Neuronal stem cell (in vitro differentiated cells): ENCODE measurements at regions not wholly inside any gene's neighbourhood (a gene's known extent, or its start where the extent isn't known, plus 50 kb on each side); places are given as distances from the start of the nearest gene placed in this dataset.

Experiments
- DNase-seq: peaks from one replicate; pipeline ENCODE4 v3.0.0-alpha.2; 2013; ENCODE audit warnings: low spot score
- H2AFZ ChIP-seq: one replicate; pipeline ENCODE4 v1.6.1; 2013; ENCODE audit warnings: mild to moderate bottlenecking, low read length, inconsistent platforms
- H2AK5ac ChIP-seq: 2 replicates; pipeline ENCODE4 v1.6.1; 2013; ENCODE audit warnings: low read depth, mild to moderate bottlenecking, inconsistent platforms, low read length, moderate library complexity, mixed read lengths
- H2BK120ac ChIP-seq: 2 replicates; pipeline ENCODE4 v1.6.1; 2013; ENCODE audit warnings: low read depth, mild to moderate bottlenecking, inconsistent platforms, low read length, moderate library complexity, mixed read lengths
- H2BK12ac ChIP-seq: one replicate; pipeline ENCODE4 v1.6.1; 2013; ENCODE audit warnings: low read length, inconsistent platforms
- H2BK15ac ChIP-seq: 2 replicates; pipeline ENCODE4 v1.6.1; 2013; ENCODE audit warnings: mild to moderate bottlenecking, low read length, inconsistent platforms, mixed read lengths
- H2BK5ac ChIP-seq: one replicate; pipeline ENCODE4 v1.6.1; 2013; ENCODE audit warnings: inconsistent platforms, mild to moderate bottlenecking, low read length, moderate library complexity
- H3K14ac ChIP-seq: one replicate; pipeline ENCODE4 v1.6.1; 2013; ENCODE audit warnings: low read length, inconsistent platforms
- H3K18ac ChIP-seq: 2 replicates; pipeline ENCODE4 v1.6.1; 2013; ENCODE audit warnings: low read length, inconsistent platforms
- H3K23ac ChIP-seq: 2 replicates; pipeline ENCODE4 v1.6.1; 2013; ENCODE audit warnings: low read depth, mild to moderate bottlenecking, mixed read lengths, low read length, inconsistent platforms; ENCODE audit not compliant: poor library complexity
- H3K27ac ChIP-seq: replicated peaks from 3 replicates; pipeline ENCODE4 v1.5.1; 2013; ENCODE audit warnings: low read length, inconsistent platforms
- H3K27me3 ChIP-seq, 3 experiments: 2 replicates each; pipeline ENCODE4 v1.6.1; 2013; ENCODE audit warnings: low read length in 3 of 3, mild to moderate bottlenecking in 2 of 3, inconsistent platforms in 1 of 3, low read depth in 1 of 3, mixed read lengths in 1 of 3, moderate library complexity in 1 of 3; ENCODE audit not compliant: control insufficient read depth in 3 of 3, insufficient read depth in 3 of 3
- H3K36me3 ChIP-seq, 2 donors: replicated peaks in 1 of 2; 2 replicates each; pipeline ENCODE4 v1.6.1; 2013; ENCODE audit warnings: low read length in 2 of 2; ENCODE audit not compliant: control insufficient read depth in 2 of 2, insufficient read depth in 2 of 2
- H3K4ac ChIP-seq: 2 replicates; pipeline ENCODE4 v1.6.1; 2013; ENCODE audit warnings: inconsistent platforms, mild to moderate bottlenecking, low read length, moderate library complexity
- H3K4me1 ChIP-seq, 2 donors: 1 replicate in 1 of 2; 2 replicates in 1 of 2; pipeline ENCODE4 v1.6.1; 2013; ENCODE audit warnings: low read length in 2 of 2, low read depth in 1 of 2; ENCODE audit not compliant: control insufficient read depth in 2 of 2, insufficient read depth in 1 of 2
- H3K4me2 ChIP-seq: one replicate; pipeline ENCODE4 v1.6.1; 2013; ENCODE audit warnings: mild to moderate bottlenecking, low read length, inconsistent platforms; ENCODE audit not compliant: insufficient read depth, poor library complexity, severe bottlenecking
- H3K4me3 ChIP-seq, 2 donors: 2 replicates each; pipeline ENCODE4 v1.5.1; 2013; ENCODE audit warnings: low read length in 2 of 2, mild to moderate bottlenecking in 2 of 2, inconsistent platforms in 1 of 2, moderate library complexity in 1 of 2
- H3K79me1 ChIP-seq: one replicate; pipeline ENCODE4 v1.6.1; 2013; ENCODE audit warnings: low read depth, mild to moderate bottlenecking, inconsistent platforms, low read length, moderate library complexity
- H3K9ac ChIP-seq: one replicate; pipeline ENCODE4 v1.6.1; 2013; ENCODE audit warnings: mild to moderate bottlenecking, low read depth, low read length, inconsistent platforms; ENCODE audit not compliant: poor library complexity
- H3K9me3 ChIP-seq, 2 donors: replicated peaks in 1 of 2; 2 replicates each; pipeline versions ENCODE3 to v1.6.1; 2013; ENCODE audit warnings: low read length in 2 of 2, mild to moderate bottlenecking in 2 of 2, inconsistent platforms in 1 of 2, low read depth in 1 of 2, mixed read lengths in 1 of 2, moderate library complexity in 1 of 2; ENCODE audit not compliant: control insufficient read depth in 2 of 2, insufficient read depth in 1 of 2
- H4K8ac ChIP-seq: one replicate; pipeline ENCODE4 v1.6.1; 2013; ENCODE audit warnings: low read depth, mild to moderate bottlenecking, inconsistent platforms, low read length, moderate library complexity
- H4K91ac ChIP-seq: one replicate; pipeline ENCODE4 v1.6.1; 2013; ENCODE audit warnings: low read length, low read depth, mild to moderate bottlenecking, inconsistent platforms; ENCODE audit not compliant: poor library complexity
- WGBS, 2 donors: extraction: QIAGEN DNeasy Blood & Tissue Kit; methylation state at CpG; one replicate each; pipeline ENCODE4 v1.1.7; 2013; ENCODE audit warnings: missing lambda C conversion rate in 2 of 2, mixed read lengths in 1 of 2; ENCODE audit not compliant: insufficient read length in 2 of 2, insufficient replicate concordance in 1 of 2; ENCODE audit errors: extremely low coverage in 2 of 2; 5-methylcytosine and 5-hydroxymethylcytosine counted together

DNA sequence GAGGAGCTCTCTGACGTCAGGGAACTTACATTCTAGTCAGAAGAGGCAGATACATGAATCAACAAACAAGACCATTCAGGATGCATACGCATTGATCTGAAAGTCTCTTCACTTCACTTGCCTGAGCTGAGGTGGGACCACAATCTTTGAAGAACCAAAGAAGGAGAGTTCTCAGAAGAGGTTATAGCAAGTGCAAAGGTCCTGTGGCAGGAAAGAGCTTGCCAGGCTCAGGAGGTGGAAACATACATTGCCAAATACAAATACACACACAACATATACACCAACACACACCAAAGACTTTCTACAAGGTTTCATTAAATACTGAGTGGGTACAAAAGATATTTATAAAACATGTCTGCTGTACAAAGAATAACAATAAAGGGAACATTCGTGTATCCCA is 86.8 kb upstream of the GJB5 start:
- H2BK5ac ChIP-seq = no peak overlapping the region
- no peak overlapping the region for H3K4me3 ChIP-seq
- H3K23ac ChIP-seq = no peak overlapping the region
- DNase-seq = no peak
- peaks cover 0 to 9% of the 10 kb centered on the region in 2 donors for H3K9me3 ChIP-seq
- H3K27me3 ChIP-seq = peaks cover 0 to 2% (median 0%) of the 10 kb centered on the region in 3 experiments
- H2BK120ac ChIP-seq = no peak overlapping the region
- H2AFZ ChIP-seq = no peak overlapping the region
- no peak overlapping the region for H4K8ac ChIP-seq
- WGBS, 2 donors = no CpG with 5 or more reads among the region's 3 CpGs
- H3K18ac ChIP-seq = no peak overlapping the region
- H3K36me3 ChIP-seq = no peaks in the 10 kb centered on the region
- H3K9ac ChIP-seq = no peak overlapping the region
- no peak overlapping the region for H3K14ac ChIP-seq
- H2BK12ac ChIP-seq = no peak overlapping the region
- H2AK5ac ChIP-seq = no peak overlapping the region
- no peak overlapping the region for H3K27ac ChIP-seq
- no peaks in the 10 kb centered on the region for H3K79me1 ChIP-seq
- H3K4me2 ChIP-seq = no peak overlapping the region
- H3K4ac ChIP-seq = no peak overlapping the region
- H4K91ac ChIP-seq = no peak overlapping the region
- no peak overlapping the region for H2BK15ac ChIP-seq
- no peaks in the 10 kb centered on the region for H3K4me1 ChIP-seq

DNA sequence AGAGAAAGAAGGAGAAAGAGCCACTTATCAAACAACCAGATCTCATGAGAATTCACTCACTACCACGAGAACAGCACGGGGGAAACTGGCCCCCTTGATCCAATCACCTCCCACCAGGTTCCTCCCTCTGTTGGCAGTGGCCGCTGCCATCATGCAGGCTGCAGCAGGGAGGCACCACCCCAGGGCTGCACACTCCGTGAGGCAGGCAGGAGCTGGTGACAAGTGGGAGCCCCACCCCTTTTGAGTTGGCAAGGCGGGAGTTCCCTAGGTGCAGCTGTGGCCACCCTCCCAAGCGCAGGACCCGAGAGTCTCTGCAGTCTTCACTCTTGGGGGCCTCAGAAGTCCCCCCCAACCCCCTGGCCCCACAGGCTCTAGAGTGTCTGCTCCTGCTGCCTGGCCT is 83.9 kb upstream of the GJB5 start:
- Histone ChIP-seq H2AK5ac (no peak overlapping the region), H3K4me3 (no peak overlapping the region), H2BK5ac (no peak overlapping the region), H4K8ac (no peak overlapping the region), H3K4me1 (no peaks in the 10 kb centered on the region), H3K9ac (peak overlapping the region; percentile 9), H3K79me1 (no peaks in the 10 kb centered on the region), H3K4me2 (no peak overlapping the region), H3K23ac (no peak overlapping the region), H2AFZ (no peak overlapping the region), H4K91ac (no peak overlapping the region), H3K27me3 (peaks cover 0 to 2% (median 0%) of the 10 kb centered on the region in 3 experiments), H3K36me3 (no peaks in the 10 kb centered on the region), H3K14ac (no peak overlapping the region), H3K27ac (no peak overlapping the region), H3K4ac (no peak overlapping the region), H2BK15ac (no peak overlapping the region), H2BK120ac (no peak overlapping the region), H3K9me3 (peaks cover 0 to 9% of the 10 kb centered on the region in 2 donors), H3K18ac (no peak overlapping the region), H2BK12ac (no peak overlapping the region)
- no peak for DNase-seq
- WGBS, 2 donors = no CpG with 5 or more reads among the region's 7 CpGs

DNA sequence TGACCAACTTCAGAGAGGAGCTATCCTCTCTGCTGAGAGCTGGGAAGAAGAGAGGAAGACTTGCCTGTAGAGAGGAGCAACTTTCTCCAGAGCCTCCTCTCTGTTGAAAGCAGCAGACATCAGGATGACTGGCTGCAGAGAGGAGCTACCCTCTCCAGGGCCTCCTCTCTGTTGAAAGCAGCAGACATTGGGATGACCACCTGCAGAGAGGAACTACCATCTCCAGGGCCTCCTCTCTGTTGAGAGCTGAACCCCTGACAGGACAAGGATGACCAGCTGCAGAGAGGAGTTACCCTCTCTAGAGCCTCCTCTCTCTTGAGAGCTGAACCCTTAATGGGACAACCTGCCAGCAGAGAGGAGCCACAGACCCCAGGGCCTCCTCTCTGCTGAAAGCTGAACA is 83.0 kb upstream of the GJB5 start:
- no peak overlapping the region for H3K18ac ChIP-seq
- no peak overlapping the region for H3K4me2 ChIP-seq
- no peak overlapping the region for H2BK12ac ChIP-seq
- DNase-seq = no peak
- H3K27ac ChIP-seq = no peak overlapping the region
- no peak overlapping the region for H2AFZ ChIP-seq
- peaks cover 0 to 9% of the 10 kb centered on the region in 2 donors for H3K9me3 ChIP-seq
- no peaks in the 10 kb centered on the region for H3K36me3 ChIP-seq
- H3K9ac ChIP-seq = no peak overlapping the region
- H3K14ac ChIP-seq = no peak overlapping the region
- H3K4me3 ChIP-seq = no peak overlapping the region
- no peaks in the 10 kb centered on the region for H3K79me1 ChIP-seq
- H3K4me1 ChIP-seq = no peaks in the 10 kb centered on the region
- H4K8ac ChIP-seq = no peak overlapping the region
- H3K23ac ChIP-seq = no peak overlapping the region
- no peak overlapping the region for H2BK15ac ChIP-seq
- H3K27me3 ChIP-seq = peaks cover 0 to 2% (median 0%) of the 10 kb centered on the region in 3 experiments
- H2BK5ac ChIP-seq = no peak overlapping the region
- H4K91ac ChIP-seq = no peak overlapping the region
- H2BK120ac ChIP-seq = no peak overlapping the region
- no peak overlapping the region for H3K4ac ChIP-seq
- no peak overlapping the region for H2AK5ac ChIP-seq

DNA sequence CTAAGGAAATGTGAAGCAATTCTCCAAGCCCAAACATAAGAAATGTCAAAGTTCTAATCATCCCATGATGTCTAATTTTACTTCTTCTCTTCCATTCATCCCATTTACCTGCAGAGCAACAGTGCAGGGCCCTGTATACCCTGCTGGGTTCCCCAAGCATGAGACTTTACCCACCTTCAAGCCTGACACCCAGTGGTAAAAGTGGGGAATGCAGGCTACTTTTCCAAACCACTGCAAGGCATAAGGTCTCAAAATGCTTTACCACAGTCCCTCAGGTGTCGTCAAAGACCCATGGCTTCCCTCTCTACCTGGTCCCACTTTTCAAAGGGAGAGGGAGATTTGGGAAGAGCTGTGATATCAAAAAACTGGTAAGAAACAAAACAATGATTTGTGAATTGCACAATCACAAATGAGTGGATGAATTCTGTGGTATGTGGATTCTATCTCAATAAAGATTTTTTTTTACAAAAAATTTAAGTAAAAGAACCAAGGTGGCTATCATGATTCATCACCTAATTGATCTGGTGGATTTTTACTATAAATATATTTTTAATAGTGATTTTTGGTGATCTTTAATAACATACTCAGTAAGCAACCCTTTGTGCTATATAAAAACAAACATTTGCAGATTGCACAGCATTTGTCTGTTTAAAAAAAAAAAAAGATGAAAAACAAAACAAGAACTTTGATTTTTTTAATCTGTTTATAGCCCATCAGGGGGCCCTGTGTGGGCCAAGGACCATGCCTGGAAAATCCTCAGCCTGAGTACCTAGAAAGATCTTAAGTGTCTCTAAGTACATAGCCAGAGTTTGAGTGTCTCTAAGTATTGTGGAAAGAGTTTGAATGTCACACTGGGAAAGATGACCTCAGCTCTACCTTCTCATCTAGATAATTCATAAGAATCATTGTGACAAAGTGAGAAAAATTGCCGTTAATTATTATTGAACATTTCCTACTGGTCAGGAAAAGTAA is 73.1 kb upstream of the GJB5 start:
- H2BK120ac ChIP-seq = no peak overlapping the region
- H2BK5ac ChIP-seq = no peak overlapping the region
- H2AFZ ChIP-seq = no peak overlapping the region
- H2AK5ac ChIP-seq = no peak overlapping the region
- no peak overlapping the region for H3K4ac ChIP-seq
- no peak overlapping the region for H3K4me3 ChIP-seq
- no peak overlapping the region for H3K9ac ChIP-seq
- peak; percentile 44 for DNase-seq
- no peaks in the 10 kb centered on the region for H3K79me1 ChIP-seq
- no peak overlapping the region for H3K14ac ChIP-seq
- H3K27ac ChIP-seq = no peak overlapping the region
- no peak overlapping the region for H3K18ac ChIP-seq
- H4K91ac ChIP-seq = no peak overlapping the region
- peaks cover 0 to 4% (median 0%) of the 10 kb centered on the region in 3 experiments for H3K27me3 ChIP-seq
- H3K9me3 ChIP-seq = peaks cover 0 to 2% of the 10 kb centered on the region in 2 donors
- no peak overlapping the region for H2BK12ac ChIP-seq
- WGBS, 2 donors = no CpG with 5 or more reads among the region's 2 CpGs
- H4K8ac ChIP-seq = no peak overlapping the region
- H3K23ac ChIP-seq = no peak overlapping the region
- no peaks in the 10 kb centered on the region for H3K36me3 ChIP-seq
- peaks cover 0 to 3% of the 10 kb centered on the region in 2 donors for H3K4me1 ChIP-seq
- H3K4me2 ChIP-seq = no peak overlapping the region
- H2BK15ac ChIP-seq = no peak overlapping the region
